ENCODE measurements at regions not wholly inside any gene's neighbourhood (a gene's known extent, or its start where the extent isn't known, plus 50 kb on each side); places are given as distances from the start of the nearest gene placed in this dataset.

DNA sequence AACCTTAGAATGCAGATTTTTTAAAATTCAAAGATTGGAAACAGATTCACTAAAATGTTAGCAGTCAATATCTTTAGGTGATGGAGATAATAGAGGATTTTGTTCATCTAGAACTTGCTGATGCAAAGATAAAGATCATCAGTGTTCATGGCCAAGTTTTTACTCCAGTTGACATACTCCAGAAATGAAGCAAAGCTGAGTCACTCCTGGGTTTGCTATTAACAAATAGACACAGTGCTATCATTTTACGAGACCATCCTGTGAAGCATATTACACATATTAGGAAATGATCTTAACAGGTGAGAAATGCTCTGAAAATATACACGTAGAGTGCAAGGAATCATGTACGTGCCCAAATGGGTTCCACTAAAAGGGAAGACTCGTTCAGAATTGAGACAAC is 170.6 kb upstream of the FAM9B start:
- CTCF ChIA-PET, result no interaction called here
- no peak for DNase-seq
- TF ChIP-seq CTCF (IDR thresholded peaks at IDR 0.05; ENCODE audit: unreplicated experiment), result no peak
- BruUV-seq (replicated peaks), result no TSS peak
- Mint-ChIP-seq H3K36me3 (ENCODE audit: insufficient read depth, unreplicated experiment) (no peaks in the 10 kb centered on the region), H3K27ac (ENCODE audit: unreplicated experiment) (no peak overlapping the region), H3K27me3 (ENCODE audit: unreplicated experiment) (no peaks in the 10 kb centered on the region), H3K4me1 (ENCODE audit: low read depth, unreplicated experiment) (no peaks in the 10 kb centered on the region), H3K4me3 (ENCODE audit: low read depth, unreplicated experiment) (no peak overlapping the region), H3K9me3 (ENCODE audit: low read depth, unreplicated experiment) (no peaks in the 10 kb centered on the region)
- intact Hi-C loops (cut with micrococcal nuclease; ENCODE audit: unreplicated experiment), result no loop called here

DNA sequence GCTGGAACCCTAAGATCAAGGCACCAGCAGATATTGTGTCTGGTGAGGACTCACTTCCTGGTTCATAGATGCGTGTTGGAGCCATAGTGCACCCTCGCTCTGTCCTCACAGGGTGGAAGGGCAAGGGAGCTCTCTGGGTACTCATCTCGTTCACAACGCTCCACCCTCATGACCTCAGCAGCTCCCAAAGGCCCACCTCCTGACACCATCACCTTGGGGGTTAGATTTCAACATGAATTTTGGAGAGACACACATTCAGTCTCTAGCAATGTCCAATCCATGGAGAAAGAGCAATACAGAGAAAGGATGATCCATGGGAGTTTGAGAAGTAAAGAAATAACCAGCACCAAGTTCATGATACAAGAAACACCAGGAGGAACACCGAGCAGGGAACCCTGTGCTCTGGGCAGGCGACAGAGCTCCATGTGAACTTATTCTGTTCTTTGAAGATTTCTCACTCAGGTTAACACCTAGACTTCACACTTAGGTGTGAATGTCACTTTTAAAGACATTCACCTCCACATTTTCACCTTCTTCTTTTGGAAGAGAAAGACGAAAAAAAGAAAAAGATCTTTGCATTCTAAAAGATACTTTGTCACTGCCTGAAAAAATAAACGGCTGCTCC is 171.8 kb upstream of the FAM9B start:
- no peak for TF ChIP-seq CTCF (IDR thresholded peaks at IDR 0.05; ENCODE audit: unreplicated experiment)
- Mint-ChIP-seq H3K36me3 (ENCODE audit: insufficient read depth, unreplicated experiment) (no peaks in the 10 kb centered on the region), H3K27ac (ENCODE audit: unreplicated experiment) (no peak overlapping the region), H3K4me3 (ENCODE audit: low read depth, unreplicated experiment) (no peak overlapping the region), H3K4me1 (ENCODE audit: low read depth, unreplicated experiment) (no peaks in the 10 kb centered on the region), H3K9me3 (ENCODE audit: low read depth, unreplicated experiment) (no peaks in the 10 kb centered on the region), H3K27me3 (ENCODE audit: unreplicated experiment) (no peaks in the 10 kb centered on the region)
- intact Hi-C loops (cut with micrococcal nuclease; ENCODE audit: unreplicated experiment), result no loop called here
- DNase-seq, result no peak
- no TSS peak for BruUV-seq (replicated peaks)
- CTCF ChIA-PET, result interaction anchor here (1.2 kb wide), 1 partner anchor 497 kb away, joined by 3 read pairs; no protein-coding TSS in a partner anchor

DNA sequence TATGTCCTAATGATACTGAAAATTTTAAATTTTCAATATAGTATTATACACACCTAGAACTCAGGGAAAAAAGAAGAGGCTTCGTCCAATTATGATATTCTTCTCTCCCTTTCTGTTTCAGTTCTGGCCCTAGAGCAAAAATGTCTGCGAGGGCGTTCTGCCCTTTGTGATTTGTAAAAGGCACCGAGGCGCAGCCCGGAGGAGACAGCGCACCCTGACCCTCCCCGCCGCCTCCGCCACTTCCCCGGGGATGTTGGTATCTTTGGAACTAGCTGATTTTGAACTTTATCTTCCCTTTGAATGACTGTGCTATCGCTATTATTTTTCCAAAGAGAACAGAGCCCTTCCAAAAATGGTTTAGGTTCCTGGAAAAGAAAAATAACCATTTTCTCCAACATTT is 173.2 kb upstream of the FAM9B start:
- Mint-ChIP-seq H3K27ac (ENCODE audit: unreplicated experiment) (no peak overlapping the region), H3K4me3 (ENCODE audit: low read depth, unreplicated experiment) (no peak overlapping the region), H3K9me3 (ENCODE audit: low read depth, unreplicated experiment) (no peaks in the 10 kb centered on the region), H3K27me3 (ENCODE audit: unreplicated experiment) (no peaks in the 10 kb centered on the region), H3K36me3 (ENCODE audit: insufficient read depth, unreplicated experiment) (no peaks in the 10 kb centered on the region), H3K4me1 (ENCODE audit: low read depth, unreplicated experiment) (no peaks in the 10 kb centered on the region)
- intact Hi-C loops (cut with micrococcal nuclease; ENCODE audit: unreplicated experiment), result no loop called here
- DNase-seq, result no peak
- BruUV-seq (replicated peaks), result no TSS peak
- no peak for TF ChIP-seq CTCF (IDR thresholded peaks at IDR 0.05; ENCODE audit: unreplicated experiment)
- CTCF ChIA-PET, result no interaction called here

DNA sequence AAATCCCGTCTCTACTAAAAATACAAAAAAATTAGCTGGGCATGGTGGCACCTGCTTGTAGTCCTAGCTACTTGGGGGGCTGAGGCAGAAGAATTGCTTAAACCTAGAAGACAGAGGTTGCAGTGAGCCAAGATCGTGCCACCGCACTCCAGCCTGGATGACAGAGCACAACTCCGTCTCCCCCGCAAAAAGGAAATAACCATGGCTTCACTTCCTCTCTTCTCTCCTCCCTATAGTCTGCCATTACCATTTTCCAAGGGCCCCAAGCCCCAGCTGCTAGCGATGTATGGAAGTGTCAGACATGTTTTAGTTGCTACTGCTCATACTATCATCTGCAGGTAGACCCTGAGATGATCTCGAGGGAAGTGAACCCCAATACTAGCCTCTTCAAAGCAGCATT is 177.3 kb upstream of the FAM9B start:
- TF ChIP-seq CTCF (IDR thresholded peaks at IDR 0.05; ENCODE audit: unreplicated experiment), result no peak
- CTCF ChIA-PET, result no interaction called here
- intact Hi-C loops (cut with micrococcal nuclease; ENCODE audit: unreplicated experiment), result no loop called here
- no peak for DNase-seq
- Mint-ChIP-seq H3K9me3 (ENCODE audit: low read depth, unreplicated experiment) (no peaks in the 10 kb centered on the region), H3K4me3 (ENCODE audit: low read depth, unreplicated experiment) (no peak overlapping the region), H3K36me3 (ENCODE audit: insufficient read depth, unreplicated experiment) (no peaks in the 10 kb centered on the region), H3K27ac (ENCODE audit: unreplicated experiment) (no peak overlapping the region), H3K27me3 (ENCODE audit: unreplicated experiment) (no peaks in the 10 kb centered on the region), H3K4me1 (ENCODE audit: low read depth, unreplicated experiment) (no peaks in the 10 kb centered on the region)
- no TSS peak for BruUV-seq (replicated peaks)
